T-helper 1 cell (primary cell): ENCODE measurements at regions not wholly inside any gene's neighbourhood (a gene's known extent, or its start where the extent isn't known, plus 50 kb on each side); places are given as distances from the start of the nearest gene placed in this dataset.

Experiments
- DNase-seq, 5 donors: peaks; one replicate each; pipeline ENCODE4 v3.0.0-alpha.2; 2012 to 2020

- no peak for DNase-seq
Measured at GRCh38 chr2:196224756-196225155, 53.4 kb upstream of the STK17B start.

GRCh38 chr2:196225213-196225612 is 53.8 kb upstream of the STK17B start:
- no peak for DNase-seq

GRCh38 chr2:196226058-196226706 is 54.8 kb upstream of the STK17B start:
- no peak for DNase-seq

GRCh38 chr2:196226707-196227065 is 55.3 kb upstream of the STK17B start:
- DNase-seq = no peak

GRCh38 chr2:196229013-196229412 is 57.6 kb upstream of the STK17B start:
- no peak for DNase-seq

- DNase-seq = peak; percentile 20 to 75 (median 58)
Measured at GRCh38 chr2:196230061-196230854, 58.9 kb upstream of the STK17B start.

GRCh38 chr2:196233021-196233804 is 61.8 kb upstream of the STK17B start:
- no peak for DNase-seq

- DNase-seq = peak in 1 of 5 donors; percentile 57
Measured at GRCh38 chr2:196233805-196234475, 62.6 kb upstream of the STK17B start.

- DNase-seq = peak in 1 of 5 donors; percentile 84
Measured at GRCh38 chr2:196234672-196235071, 63.3 kb upstream of the STK17B start.

GRCh38 chr2:196238836-196239380 is 67.5 kb upstream of the STK17B start:
- DNase-seq = no peak

- DNase-seq = peak; percentile 47 to 96 (median 70)
Measured at GRCh38 chr2:196239622-196240587, 68.5 kb upstream of the STK17B start.

- DNase-seq = no peak
Measured at GRCh38 chr2:196241175-196241574, 69.8 kb upstream of the STK17B start.

GRCh38 chr2:196242131-196242620 is 70.8 kb upstream of the STK17B start:
- DNase-seq = peak in 1 of 5 donors; percentile 92

- DNase-seq = no peak
Measured at GRCh38 chr2:196244516-196244915, 73.1 kb upstream of the STK17B start.

GRCh38 chr2:196244966-196245365 is 73.6 kb upstream of the STK17B start:
- no peak for DNase-seq

GRCh38 chr2:196245378-196246140 is 74.2 kb upstream of the STK17B start:
- DNase-seq = no peak

GRCh38 chr2:196247114-196247975 is 76.0 kb upstream of the STK17B start:
- DNase-seq = no peak

- no peak for DNase-seq
Measured at GRCh38 chr2:196247976-196248280, 76.5 kb upstream of the STK17B start.

- DNase-seq = no peak
Measured at GRCh38 chr2:196248467-196249094, 77.2 kb upstream of the STK17B start.
